CD14-positive monocyte (primary cell): ENCODE measurements at regions not wholly inside any gene's neighbourhood (a gene's known extent, or its start where the extent isn't known, plus 50 kb on each side); places are given as distances from the start of the nearest gene placed in this dataset.
"Not testable (repeated sequence)": the region's sequence is repeated elsewhere in the genome, so short reads cannot be mapped to it uniquely, and the experiment has no call there.

ENCODE experiments used
- DNase-seq, 3 donors: peaks; one replicate each; pipeline ENCODE4 v3.0.0-alpha.2; 2011 to 2022
- H2AFZ ChIP-seq: 2 replicates; pipeline ENCODE4 v1.6.0; 2012; ENCODE audit warnings: mild to moderate bottlenecking, low read depth, low read length, inconsistent platforms; ENCODE audit not compliant: insufficient read depth, poor library complexity, severe bottlenecking
- H3K27ac ChIP-seq, 2 donors: 1 replicate in 1 of 2; 2 replicates in 1 of 2; pipeline ENCODE4 v1.5.1; 2012 to 2013; ENCODE audit warnings: low read length in 2 of 2, control low read depth in 1 of 2, inconsistent platforms in 1 of 2, low read depth in 1 of 2, mild to moderate bottlenecking in 1 of 2
- H3K27me3 ChIP-seq, 2 donors: one replicate each; pipeline versions ENCODE4 v1.6.0 to v1.6.1; 2011 to 2013; ENCODE audit warnings: low read length in 2 of 2; ENCODE audit not compliant: control insufficient read depth in 2 of 2, insufficient read depth in 2 of 2
- H3K36me3 ChIP-seq, 2 donors: replicated peaks in 1 of 2; 1 replicate in 1 of 2; 2 replicates in 1 of 2; pipeline versions ENCODE4 v1.5.1 to v1.6.1; 2012 to 2013; ENCODE audit warnings: low read length in 2 of 2, control low read depth in 1 of 2, inconsistent platforms in 1 of 2, mild to moderate bottlenecking in 1 of 2; ENCODE audit not compliant: insufficient read depth in 2 of 2, control insufficient read depth in 1 of 2
- H3K4me1 ChIP-seq, 2 donors: 1 replicate in 1 of 2; 2 replicates in 1 of 2; pipeline versions ENCODE4 v1.5.1 to v1.6.1; 2012 to 2013; ENCODE audit warnings: low read length in 2 of 2, control low read depth in 1 of 2, inconsistent platforms in 1 of 2, mild to moderate bottlenecking in 1 of 2, moderate library complexity in 1 of 2; ENCODE audit not compliant: insufficient read depth in 2 of 2, control insufficient read depth in 1 of 2
- H3K4me2 ChIP-seq: replicated peaks from 2 replicates; pipeline ENCODE3; 2012; ENCODE audit warnings: low read length, moderate library complexity, mild to moderate bottlenecking; ENCODE audit not compliant: poor library complexity, severe bottlenecking; ENCODE audit errors: extremely low read depth
- H3K4me3 ChIP-seq, 3 experiments: fragments of 200-600 bp in 1 of 3; sonication (generic) in 1 of 3; replicated peaks in 1 of 3; 1 replicate in 2 of 3; 2 replicates in 1 of 3; pipeline ENCODE4 v1.5.1; 2011 to 2013; ENCODE audit warnings: low read length in 3 of 3, mild to moderate bottlenecking in 3 of 3, control low read depth in 2 of 3, low read depth in 2 of 3, inconsistent platforms in 1 of 3, moderate library complexity in 1 of 3
- H3K79me2 ChIP-seq: 2 replicates; pipeline ENCODE4 v1.6.0; 2012; ENCODE audit warnings: mild to moderate bottlenecking, control low read depth, inconsistent platforms, low read length, moderate library complexity; ENCODE audit not compliant: insufficient read depth
- H3K9ac ChIP-seq: 2 replicates; pipeline ENCODE4 v1.6.0; 2017; ENCODE audit warnings: low read length, mild to moderate bottlenecking; ENCODE audit not compliant: insufficient read depth, poor library complexity, severe bottlenecking
- H3K9me3 ChIP-seq, 2 donors: replicated peaks in 1 of 2; 1 replicate in 1 of 2; 2 replicates in 1 of 2; pipeline versions ENCODE4 v1.5.1 to v1.6.1; 2012 to 2013; ENCODE audit warnings: low read length in 2 of 2, control low read depth in 1 of 2; ENCODE audit not compliant: control insufficient read depth in 1 of 2, insufficient read depth in 1 of 2
- H4K20me1 ChIP-seq: 2 replicates; pipeline ENCODE4 v1.6.0; 2012; ENCODE audit warnings: mild to moderate bottlenecking, low read length, control low read depth, moderate library complexity; ENCODE audit not compliant: insufficient read depth
- H3K27ac Mint-ChIP-seq, 7 donors: one replicate each; pipeline ENCODE4 v1.8.0; 2020; ENCODE audit warnings: mild to moderate bottlenecking in 7 of 7, mixed read lengths in 7 of 7, moderate library complexity in 6 of 7, inconsistent platforms in 2 of 7
- H3K27me3 Mint-ChIP-seq, 3 donors: one replicate each; pipeline ENCODE4 v1.8.0; 2021 to 2022; ENCODE audit warnings: low read depth in 3 of 3, mild to moderate bottlenecking in 3 of 3, mixed read lengths in 3 of 3, moderate library complexity in 3 of 3, inconsistent platforms in 1 of 3
- H3K36me3 Mint-ChIP-seq, 2 donors: one replicate each; pipeline ENCODE4 v1.8.0; 2020; ENCODE audit warnings: mixed read lengths in 2 of 2, inconsistent platforms in 1 of 2, mild to moderate bottlenecking in 1 of 2
- H3K4me1 Mint-ChIP-seq: one replicate; pipeline ENCODE4 v1.8.0; 2020; ENCODE audit warnings: mild to moderate bottlenecking, mixed read lengths
- H3K4me3 Mint-ChIP-seq, 2 donors: one replicate each; pipeline ENCODE4 v1.8.0; 2020; ENCODE audit warnings: mild to moderate bottlenecking in 2 of 2, mixed read lengths in 2 of 2, moderate library complexity in 1 of 2
- H3K9me3 Mint-ChIP-seq, 7 donors: one replicate each; pipeline ENCODE4 v1.8.0; 2020 to 2022; ENCODE audit warnings: mixed read lengths in 7 of 7, mild to moderate bottlenecking in 6 of 7, moderate library complexity in 6 of 7, inconsistent platforms in 2 of 7
- WGBS: methylation state at CpG from one replicate; pipeline ENCODE4 v1.1.5; 2013; ENCODE audit warnings: missing lambda C conversion rate; ENCODE audit not compliant: insufficient coverage; 5-methylcytosine and 5-hydroxymethylcytosine counted together
- intact Hi-C, 2 donors: fragments of 100-400 bp; cut with micrococcal nuclease; formaldehyde crosslinking; loops; one replicate each; pipeline versions ENCODE4 v1.15.0 to v1.15.1; 2023
- TF ChIP-seq, protein P1 (sequence below): fragments of 200-600 bp; IDR thresholded peaks from one replicate; pipeline ENCODE4 v1.8.0; 2022; ENCODE audit warnings: antibody characterized with exemption, mild to moderate bottlenecking

DNA sequence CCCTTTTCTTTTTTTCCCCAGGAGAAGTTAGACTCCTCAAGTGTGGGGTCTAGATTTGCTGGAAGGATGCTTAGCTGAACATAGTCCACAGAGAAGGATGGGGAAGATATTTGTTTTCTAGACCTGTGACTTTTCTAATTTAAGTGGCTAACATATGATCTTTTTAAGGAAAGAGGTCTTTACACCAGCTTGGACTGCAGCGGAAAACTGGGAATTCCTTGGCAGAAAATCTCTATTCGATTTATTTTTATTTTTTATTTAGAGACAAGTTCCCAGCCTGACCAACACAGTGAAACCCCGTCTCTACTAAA lies 148.4 kb downstream of the MYCN start:
- Histone ChIP-seq H3K9me3 (no peaks in the 10 kb centered on the region), H3K27ac (no peak overlapping the region), H2AFZ (no peak overlapping the region), H3K4me2 (no peak overlapping the region), H3K79me2 (no peaks in the 10 kb centered on the region), H3K36me3 (no peaks in the 10 kb centered on the region), H3K4me1 (no peaks in the 10 kb centered on the region), H4K20me1 (no peaks in the 10 kb centered on the region), H3K4me3 (no peak overlapping the region), H3K27me3 (no peaks in the 10 kb centered on the region), H3K9ac (no peak overlapping the region)
- Mint-ChIP-seq H3K4me1 (no peaks in the 10 kb centered on the region), H3K9me3 (no peaks in the 10 kb centered on the region), H3K27ac (no peak overlapping the region), H3K27me3 (peaks cover 0 to 2% (median 0%) of the 10 kb centered on the region in 3 donors), H3K36me3 (no peaks in the 10 kb centered on the region), H3K4me3 (no peak overlapping the region)
- intact Hi-C loops, result no loop called here
- TF ChIP-seq, protein P1, sequence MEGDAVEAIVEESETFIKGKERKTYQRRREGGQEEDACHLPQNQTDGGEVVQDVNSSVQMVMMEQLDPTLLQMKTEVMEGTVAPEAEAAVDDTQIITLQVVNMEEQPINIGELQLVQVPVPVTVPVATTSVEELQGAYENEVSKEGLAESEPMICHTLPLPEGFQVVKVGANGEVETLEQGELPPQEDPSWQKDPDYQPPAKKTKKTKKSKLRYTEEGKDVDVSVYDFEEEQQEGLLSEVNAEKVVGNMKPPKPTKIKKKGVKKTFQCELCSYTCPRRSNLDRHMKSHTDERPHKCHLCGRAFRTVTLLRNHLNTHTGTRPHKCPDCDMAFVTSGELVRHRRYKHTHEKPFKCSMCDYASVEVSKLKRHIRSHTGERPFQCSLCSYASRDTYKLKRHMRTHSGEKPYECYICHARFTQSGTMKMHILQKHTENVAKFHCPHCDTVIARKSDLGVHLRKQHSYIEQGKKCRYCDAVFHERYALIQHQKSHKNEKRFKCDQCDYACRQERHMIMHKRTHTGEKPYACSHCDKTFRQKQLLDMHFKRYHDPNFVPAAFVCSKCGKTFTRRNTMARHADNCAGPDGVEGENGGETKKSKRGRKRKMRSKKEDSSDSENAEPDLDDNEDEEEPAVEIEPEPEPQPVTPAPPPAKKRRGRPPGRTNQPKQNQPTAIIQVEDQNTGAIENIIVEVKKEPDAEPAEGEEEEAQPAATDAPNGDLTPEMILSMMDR, result no peak
- DNase-seq, result no peak
- no CpG with 5 or more reads among the region's 3 CpGs for WGBS

GRCh38 chr2:16088035-16088801 lies 147.9 kb downstream of the MYCN start:
- H3K4me1 Mint-ChIP-seq, result no peaks in the 10 kb centered on the region
- no peak for DNase-seq
- H3K9me3 ChIP-seq, result no peaks in the 10 kb centered on the region
- H3K27ac Mint-ChIP-seq, result no peak overlapping the region
- H3K4me1 ChIP-seq, result no peaks in the 10 kb centered on the region
- no peaks in the 10 kb centered on the region for H3K36me3 ChIP-seq
- H3K36me3 Mint-ChIP-seq, result no peaks in the 10 kb centered on the region
- no peaks in the 10 kb centered on the region for H3K9me3 Mint-ChIP-seq
- intact Hi-C loops, result no loop called here
- TF ChIP-seq, protein P1, result no peak
- no peak overlapping the region for H3K27ac ChIP-seq
- no peak overlapping the region for H3K9ac ChIP-seq
- H3K4me3 ChIP-seq, result no peak overlapping the region
- no peak overlapping the region for H3K4me2 ChIP-seq
- no peaks in the 10 kb centered on the region for H3K79me2 ChIP-seq
- H3K27me3 Mint-ChIP-seq, result peaks cover 0 to 2% (median 0%) of the 10 kb centered on the region in 3 donors
- no peaks in the 10 kb centered on the region for H4K20me1 ChIP-seq
- H2AFZ ChIP-seq, result no peak overlapping the region
- 0% methylated on average over 1 of the region's 10 CpGs for WGBS
- no peak overlapping the region for H3K4me3 Mint-ChIP-seq
- no peaks in the 10 kb centered on the region for H3K27me3 ChIP-seq

GRCh38 chr2:16086136-16086535 lies 145.8 kb downstream of the MYCN start:
- intact Hi-C loops, H3K4me2 ChIP-seq, DNase-seq, H3K36me3 ChIP-seq, H3K27me3 Mint-ChIP-seq, H3K4me3 ChIP-seq, H3K9me3 Mint-ChIP-seq, H3K9me3 ChIP-seq, H3K9ac ChIP-seq, H3K36me3 Mint-ChIP-seq, H3K27ac Mint-ChIP-seq, H3K4me3 Mint-ChIP-seq, H4K20me1 ChIP-seq, H3K4me1 Mint-ChIP-seq, H3K4me1 ChIP-seq, H3K27me3 ChIP-seq, H3K27ac ChIP-seq, H2AFZ ChIP-seq, H3K79me2 ChIP-seq: not testable (repeated sequence)
- 100% methylated on average over 9 of the region's 12 CpGs for WGBS
